GM18498 (cell line): ENCODE measurements at regions not wholly inside any gene's neighbourhood (a gene's known extent, or its start where the extent isn't known, plus 50 kb on each side); places are given as distances from the start of the nearest gene placed in this dataset.
A peak's percentile ranks its signal among the peaks of the same experiment; 100 is the strongest.
"Not testable (repeated sequence)": the region's sequence is repeated elsewhere in the genome, so short reads cannot be mapped to it uniquely, and the experiment has no call there.

Source experiments
- ATAC-seq: cut with Tn5 transposase; IDR thresholded peaks from one replicate; pipeline ENCODE4 v1.9.1; 2021; ENCODE audit warnings: mild to moderate bottlenecking, moderate library complexity; ENCODE audit not compliant: unreplicated experiment

DNA sequence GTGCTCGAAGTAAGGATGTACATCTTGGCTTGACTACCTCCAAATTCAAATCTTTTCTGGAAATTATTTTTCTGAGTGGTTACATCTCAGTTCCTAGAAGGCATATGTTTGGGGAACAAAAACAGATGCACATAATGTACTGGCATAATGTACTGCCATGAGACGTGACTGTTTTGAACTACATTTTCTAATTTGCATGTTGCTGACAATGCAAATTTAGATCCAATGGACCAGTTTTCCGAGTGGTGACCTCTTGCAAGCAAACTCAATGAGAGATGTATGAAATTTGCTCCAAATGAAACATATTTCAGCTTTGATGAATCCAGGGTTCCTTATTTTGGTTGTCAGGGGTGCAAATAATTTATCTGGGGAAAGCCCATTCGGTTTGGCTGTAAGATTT, 694.3 kb downstream of the GRXCR1 start:
- ATAC-seq, result no peak

DNA sequence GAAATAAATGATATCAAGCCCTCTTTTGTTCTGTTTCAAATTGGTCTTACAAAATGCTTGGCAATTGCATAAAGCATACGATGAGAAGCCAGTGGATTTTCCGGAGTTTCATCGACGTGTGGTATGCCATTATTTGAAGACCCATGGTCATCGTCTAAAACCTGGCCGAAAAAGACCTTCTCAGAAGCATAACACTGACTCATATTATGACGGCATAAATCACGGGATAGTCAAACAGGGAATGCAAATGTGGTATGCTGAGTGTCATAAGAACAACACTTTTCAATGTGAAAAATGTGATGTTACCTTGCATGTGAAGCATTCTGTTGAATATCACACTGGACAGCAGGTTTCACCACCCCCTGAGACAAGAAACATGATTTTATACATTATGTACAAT, 695.2 kb downstream of the GRXCR1 start:
- no peak for ATAC-seq

DNA sequence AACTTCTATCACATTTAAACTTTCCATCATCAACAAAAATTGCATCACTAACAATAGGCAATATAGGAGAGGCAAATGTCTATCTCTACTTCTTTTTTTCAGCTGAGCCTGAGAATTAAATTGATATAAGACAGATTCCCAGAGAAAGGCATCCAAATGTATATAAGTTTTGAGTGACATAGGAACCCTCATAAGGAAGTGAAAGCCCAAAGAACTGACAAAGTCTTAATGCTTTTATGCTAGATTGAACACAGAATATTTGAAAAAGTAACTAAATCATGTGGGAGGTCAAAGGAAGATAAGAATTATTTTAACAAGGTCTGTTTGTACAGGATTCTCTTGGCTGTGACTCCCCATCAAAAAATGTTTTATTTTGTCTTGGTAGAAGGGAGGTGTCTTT, 714.9 kb downstream of the GRXCR1 start:
- ATAC-seq, result peak; percentile 41

DNA sequence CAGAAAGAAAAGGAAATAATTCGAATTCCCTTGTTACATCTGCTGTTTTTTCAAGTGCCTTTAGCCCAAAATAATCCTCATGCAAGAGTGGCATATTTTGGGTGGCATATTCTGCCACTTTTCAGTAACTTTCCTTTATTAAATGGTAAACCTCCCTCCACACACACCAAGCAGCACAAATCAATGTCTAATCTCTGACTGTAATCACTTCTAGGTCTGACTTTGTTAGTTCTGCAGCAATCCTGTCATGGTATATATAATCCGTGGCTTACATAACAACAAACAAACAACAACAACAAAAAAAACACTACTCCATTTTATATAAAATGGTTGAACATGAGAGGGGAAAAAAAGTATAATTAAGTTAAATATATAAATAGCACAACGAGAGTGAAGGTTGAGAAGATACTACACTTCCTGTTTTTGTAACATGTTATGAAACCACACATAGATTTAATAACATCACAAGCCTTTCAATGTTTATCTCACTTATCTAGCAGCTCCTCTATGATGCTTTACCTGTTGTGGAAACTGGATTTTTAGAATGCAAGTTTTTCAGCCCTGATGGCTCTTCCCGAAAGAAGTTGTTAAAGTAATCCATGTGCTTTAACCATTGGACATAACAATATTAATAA, 715.4 kb downstream of the GRXCR1 start:
- ATAC-seq, result peak; percentile 81

GRCh38 chr4:43619219-43619618, 726.7 kb downstream of the GRXCR1 start:
- no peak for ATAC-seq

GRCh38 chr4:43637893-43638292, 745.4 kb downstream of the GRXCR1 start:
- not testable (repeated sequence) for ATAC-seq

DNA sequence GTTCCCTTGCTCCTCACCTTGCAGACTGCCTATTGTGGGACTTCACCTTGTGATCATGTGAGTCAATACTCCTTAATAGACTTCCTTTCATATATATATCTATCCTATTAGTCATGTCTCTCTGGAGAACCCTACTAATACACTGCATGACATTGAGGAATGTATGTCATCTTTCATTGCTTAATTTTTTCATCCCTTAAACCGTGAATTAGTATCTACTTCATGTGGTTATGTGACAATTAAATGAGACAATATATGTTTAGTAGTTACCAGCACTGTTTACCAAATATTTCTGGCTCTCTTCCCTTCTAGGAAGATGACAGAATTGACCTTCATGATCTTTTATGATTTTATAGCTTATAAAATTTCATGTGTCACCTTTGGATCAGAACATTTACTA, 759.5 kb downstream of the GRXCR1 start:
- ATAC-seq, result no peak

GRCh38 chr4:43659547-43659946, 767.0 kb downstream of the GRXCR1 start:
- not testable (repeated sequence) for ATAC-seq

GRCh38 chr4:43672265-43672885, 776.2 kb downstream of the KCTD8 start:
- not testable (repeated sequence) for ATAC-seq

GRCh38 chr4:43680421-43680820, 768.2 kb downstream of the KCTD8 start:
- no peak for ATAC-seq

GRCh38 chr4:43682551-43682950, 766.1 kb downstream of the KCTD8 start:
- ATAC-seq, result no peak

GRCh38 chr4:43690116-43690515, 758.5 kb downstream of the KCTD8 start:
- ATAC-seq, result no peak

GRCh38 chr4:43693876-43694275, 754.7 kb downstream of the KCTD8 start:
- ATAC-seq, result no peak

DNA sequence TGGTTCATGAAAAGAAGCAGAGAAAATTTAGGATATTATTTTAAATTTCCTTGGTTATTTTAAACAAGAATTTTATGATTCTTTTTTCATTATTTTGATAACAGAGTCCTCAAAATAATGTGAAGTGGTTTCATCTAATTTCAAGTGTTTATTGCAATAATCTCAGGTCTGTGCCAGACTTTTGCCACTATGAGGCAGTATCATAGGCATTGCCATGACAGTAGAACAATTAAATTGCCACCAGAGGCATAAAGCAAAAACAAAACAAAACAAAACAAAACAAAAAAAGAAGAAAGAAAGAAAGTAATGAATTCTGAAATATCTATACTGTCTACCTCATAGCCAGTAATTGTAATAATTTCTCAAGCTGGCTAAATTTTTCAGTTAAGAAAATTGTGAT, 739.2 kb downstream of the KCTD8 start:
- no peak for ATAC-seq

GRCh38 chr4:43716721-43717395, 731.8 kb downstream of the KCTD8 start:
- no peak for ATAC-seq

GRCh38 chr4:43718369-43718768, 730.2 kb downstream of the KCTD8 start:
- no peak for ATAC-seq

DNA sequence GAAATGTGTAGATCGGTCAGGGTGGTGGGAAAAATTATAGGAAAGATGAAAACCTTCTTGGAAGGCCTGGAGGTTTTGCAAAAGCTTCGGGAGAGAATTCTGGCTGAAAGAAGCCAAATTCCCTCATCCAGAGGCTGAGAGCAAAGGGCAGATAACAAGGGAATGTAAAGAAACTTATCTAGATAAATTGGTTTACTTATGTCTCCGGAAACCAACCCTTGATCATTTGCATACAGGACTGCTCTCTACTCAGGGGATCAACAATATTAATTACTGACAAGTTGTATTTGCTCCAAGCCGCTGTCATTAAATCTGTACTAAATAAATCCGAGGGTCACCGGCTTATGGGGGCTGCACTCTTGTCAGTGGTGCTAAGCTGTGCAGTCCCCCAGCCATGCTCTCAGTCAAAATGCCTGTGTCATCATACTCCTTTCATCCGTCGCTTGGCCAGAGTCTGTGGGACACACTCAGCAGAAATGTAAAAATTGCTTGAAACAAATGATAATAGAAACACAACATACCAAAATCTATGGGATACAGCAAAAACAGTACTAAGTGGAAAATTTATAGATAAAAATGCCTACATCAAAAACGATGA, 715.7 kb downstream of the KCTD8 start:
- ATAC-seq, result no peak

DNA sequence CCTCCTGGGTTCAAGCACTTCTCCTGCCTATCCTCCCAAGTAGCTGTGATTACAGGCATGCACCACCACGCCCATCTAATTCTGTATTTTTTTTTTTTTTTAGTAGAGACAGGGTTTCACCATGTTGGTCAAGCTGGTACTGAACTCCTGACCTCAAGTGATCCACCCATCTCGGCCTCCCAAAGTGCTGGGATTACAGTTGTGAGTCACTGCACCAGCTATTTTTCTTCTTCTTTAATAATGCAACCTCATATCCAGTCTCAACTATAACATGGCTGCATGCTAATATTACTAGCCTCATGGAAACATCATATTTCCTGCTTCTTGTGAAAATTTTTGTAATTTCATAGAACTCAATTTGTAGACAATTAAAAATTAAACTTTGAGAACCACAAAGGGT, 706.5 kb downstream of the KCTD8 start:
- ATAC-seq, result no peak

DNA sequence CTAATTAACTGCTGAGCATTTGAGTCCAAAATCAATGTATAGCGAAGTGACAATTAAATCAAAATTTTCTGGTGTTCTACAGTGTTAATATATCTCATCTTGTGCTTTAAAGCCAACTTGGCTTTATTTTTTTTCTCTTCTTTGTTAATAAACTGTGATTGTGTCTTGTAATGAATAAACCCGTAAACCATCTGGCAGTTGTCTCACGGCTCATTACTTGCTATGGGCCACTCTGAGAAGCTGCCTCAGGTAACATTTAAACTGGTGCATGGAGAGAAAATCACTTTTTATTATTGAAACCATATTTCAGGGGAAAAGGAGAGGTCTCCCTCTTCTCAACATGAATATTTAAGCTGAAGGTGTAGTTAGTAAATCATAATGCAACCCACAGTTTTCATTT, 694.0 kb downstream of the KCTD8 start:
- ATAC-seq, result no peak

- no peak for ATAC-seq
These were observed 691.5 kb downstream of the KCTD8 start for GRCh38 chr4:43757147-43757546.

DNA sequence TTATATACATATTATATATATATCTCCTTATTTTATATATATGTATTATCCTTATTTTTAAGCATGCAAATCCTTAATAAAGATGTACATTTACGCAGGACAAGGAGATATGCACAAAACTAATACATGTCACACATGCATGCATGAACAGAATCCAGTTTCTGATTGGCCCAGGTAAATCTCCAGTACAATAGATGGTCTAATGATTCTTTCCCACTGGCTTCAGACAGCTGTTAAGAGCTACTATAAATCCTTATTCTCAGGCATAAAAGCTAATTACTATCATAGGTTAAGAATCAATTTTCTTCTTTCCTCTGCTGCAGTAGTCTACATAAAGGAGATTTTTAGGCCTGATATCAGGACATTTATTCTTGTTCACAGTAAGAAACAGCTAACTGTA, 689.8 kb downstream of the KCTD8 start:
- ATAC-seq, result no peak

GRCh38 chr4:43763029-43763610, 685.5 kb downstream of the KCTD8 start:
- peak; percentile 71 for ATAC-seq
